ENCODE measurements at regions not wholly inside any gene's neighbourhood (a gene's known extent, or its start where the extent isn't known, plus 50 kb on each side); places are given as distances from the start of the nearest gene placed in this dataset.

DNA sequence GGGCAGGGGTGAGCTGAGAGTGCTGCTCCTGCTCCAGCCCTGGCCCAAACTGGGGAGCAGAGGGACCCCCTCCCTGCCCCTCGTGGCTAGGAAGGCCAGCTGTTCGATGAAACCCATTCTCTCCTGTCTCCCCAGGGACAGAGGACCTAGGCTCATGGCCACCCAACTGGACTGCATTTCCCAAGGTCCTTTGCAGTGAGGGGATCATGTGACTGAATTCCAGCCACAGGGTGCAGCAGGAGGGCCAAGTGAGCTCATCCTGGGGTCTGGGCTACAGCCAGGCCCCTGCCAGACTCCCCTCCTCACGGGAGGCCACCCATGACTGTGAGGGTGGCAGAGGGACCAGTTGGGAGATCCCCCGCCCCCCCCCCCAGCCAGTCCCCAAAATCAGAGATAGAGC, 777.6 kb downstream of the TBC1D22A start:
- TF ChIP-seq, protein P1, sequence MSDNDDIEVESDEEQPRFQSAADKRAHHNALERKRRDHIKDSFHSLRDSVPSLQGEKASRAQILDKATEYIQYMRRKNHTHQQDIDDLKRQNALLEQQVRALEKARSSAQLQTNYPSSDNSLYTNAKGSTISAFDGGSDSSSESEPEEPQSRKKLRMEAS (IDR thresholded peaks at IDR 0.05; ENCODE audit: low read depth, low read length): no peak
- TF ChIP-seq, protein P2, sequence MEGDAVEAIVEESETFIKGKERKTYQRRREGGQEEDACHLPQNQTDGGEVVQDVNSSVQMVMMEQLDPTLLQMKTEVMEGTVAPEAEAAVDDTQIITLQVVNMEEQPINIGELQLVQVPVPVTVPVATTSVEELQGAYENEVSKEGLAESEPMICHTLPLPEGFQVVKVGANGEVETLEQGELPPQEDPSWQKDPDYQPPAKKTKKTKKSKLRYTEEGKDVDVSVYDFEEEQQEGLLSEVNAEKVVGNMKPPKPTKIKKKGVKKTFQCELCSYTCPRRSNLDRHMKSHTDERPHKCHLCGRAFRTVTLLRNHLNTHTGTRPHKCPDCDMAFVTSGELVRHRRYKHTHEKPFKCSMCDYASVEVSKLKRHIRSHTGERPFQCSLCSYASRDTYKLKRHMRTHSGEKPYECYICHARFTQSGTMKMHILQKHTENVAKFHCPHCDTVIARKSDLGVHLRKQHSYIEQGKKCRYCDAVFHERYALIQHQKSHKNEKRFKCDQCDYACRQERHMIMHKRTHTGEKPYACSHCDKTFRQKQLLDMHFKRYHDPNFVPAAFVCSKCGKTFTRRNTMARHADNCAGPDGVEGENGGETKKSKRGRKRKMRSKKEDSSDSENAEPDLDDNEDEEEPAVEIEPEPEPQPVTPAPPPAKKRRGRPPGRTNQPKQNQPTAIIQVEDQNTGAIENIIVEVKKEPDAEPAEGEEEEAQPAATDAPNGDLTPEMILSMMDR (IDR thresholded peaks at IDR 0.05; ENCODE audit: low read depth, low read length): no peak
- TF ChIP-seq POLR2A (IDR thresholded peaks at IDR 0.05; ENCODE audit: extremely low read depth, insufficient read length) (no peak), MYC (IDR thresholded peaks at IDR 0.05; ENCODE audit: low read depth, low read length) (no peak)
- no peak overlapping the region for H3K4me3 ChIP-seq (ENCODE audit: low read depth, low read length)
- no peak for DNase-seq (ENCODE audit: low read depth)

DNA sequence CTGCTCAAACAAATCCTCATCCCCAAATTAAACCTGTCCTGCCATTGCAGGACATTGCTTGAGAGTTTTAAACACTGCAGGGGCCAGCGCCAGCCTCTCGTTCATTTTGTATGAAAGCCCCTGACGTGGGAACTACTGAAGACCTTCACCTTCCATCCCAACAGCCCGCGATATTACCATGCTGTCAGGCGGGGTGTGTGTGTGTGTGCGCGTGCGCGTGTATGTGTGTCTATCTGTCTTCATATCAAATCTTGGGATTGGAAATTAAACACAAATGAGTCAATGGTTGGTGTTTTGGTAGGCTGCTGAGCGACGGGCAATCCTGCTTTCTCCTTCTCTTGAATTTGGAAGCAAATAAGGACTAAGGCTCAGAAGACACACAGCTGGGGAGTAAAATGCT, 776.9 kb downstream of the TBC1D22A start:
- DNase-seq (ENCODE audit: low read depth): no peak
- H3K4me3 ChIP-seq (ENCODE audit: low read depth, low read length): no peak overlapping the region
- TF ChIP-seq MYC (IDR thresholded peaks at IDR 0.05; ENCODE audit: low read depth, low read length) (no peak), POLR2A (IDR thresholded peaks at IDR 0.05; ENCODE audit: extremely low read depth, insufficient read length) (no peak)
- TF ChIP-seq, protein P2 (IDR thresholded peaks at IDR 0.05; ENCODE audit: low read depth, low read length): no peak
- TF ChIP-seq, protein P1 (IDR thresholded peaks at IDR 0.05; ENCODE audit: low read depth, low read length): no peak

DNA sequence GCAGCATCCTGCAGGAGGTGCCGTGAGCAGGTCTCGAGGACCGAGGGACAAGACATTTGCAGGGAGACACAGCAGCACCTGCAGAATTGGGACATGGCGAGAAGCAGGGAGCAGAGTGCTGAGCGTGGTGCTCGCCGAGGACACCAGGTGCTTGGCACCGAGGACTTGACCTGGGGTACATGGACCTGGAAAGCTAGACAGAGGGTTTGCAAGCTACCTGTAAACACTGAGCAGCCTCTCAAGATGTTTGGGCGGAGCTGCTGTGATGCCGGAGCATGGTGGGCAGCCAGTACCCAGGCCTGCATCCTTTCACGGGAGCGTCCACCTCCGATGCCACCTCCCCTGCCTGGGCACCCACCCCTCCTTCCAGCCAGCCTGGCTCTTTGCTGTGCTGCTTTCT, 773.2 kb downstream of the TBC1D22A start:
- TF ChIP-seq MYC (IDR thresholded peaks at IDR 0.05; ENCODE audit: low read depth, low read length): no peak

DNA sequence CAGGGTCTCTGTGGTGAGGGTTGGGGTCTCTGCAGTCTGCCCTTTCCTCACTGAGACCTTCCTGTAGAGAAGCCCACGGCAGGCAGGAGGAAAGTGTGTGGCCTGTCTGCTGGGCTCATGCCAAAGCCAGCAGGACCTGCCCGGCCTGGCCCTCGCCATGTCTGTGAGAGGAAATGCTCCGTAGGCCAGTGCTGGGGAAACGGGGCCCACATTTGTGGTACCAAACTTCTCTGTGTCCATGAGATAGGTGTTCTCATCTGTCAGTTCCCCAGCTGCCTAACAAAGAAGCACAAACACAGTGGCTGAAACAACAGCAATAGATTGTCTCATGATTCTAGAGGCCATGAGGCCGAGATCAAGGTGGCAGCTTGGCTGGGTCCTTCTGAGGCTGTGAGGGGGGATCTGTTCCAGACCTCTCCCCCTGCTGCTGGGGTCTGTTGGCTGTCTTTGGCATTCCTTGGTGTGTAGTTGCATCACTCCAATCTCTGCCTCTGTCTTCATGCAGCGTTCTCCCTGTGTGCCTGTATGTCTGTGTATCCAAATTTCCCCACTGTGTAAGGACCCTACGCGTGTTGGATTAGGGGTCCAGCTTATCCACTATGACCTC, 772.5 kb downstream of the TBC1D22A start:
- TF ChIP-seq POLR2A (IDR thresholded peaks at IDR 0.05; ENCODE audit: extremely low read depth, insufficient read length) (no peak), MYC (IDR thresholded peaks at IDR 0.05; ENCODE audit: low read depth, low read length) (no peak)
- TF ChIP-seq, protein P2 (IDR thresholded peaks at IDR 0.05; ENCODE audit: low read depth, low read length): no peak
- TF ChIP-seq, protein P1 (IDR thresholded peaks at IDR 0.05; ENCODE audit: low read depth, low read length): no peak
- no peak for DNase-seq (ENCODE audit: low read depth)

More for the DNA sequence above, 773.2 kb downstream of the TBC1D22A start:
- DNase-seq (ENCODE audit: low read depth): no peak
- H3K4me3 ChIP-seq (ENCODE audit: low read depth, low read length): no peak overlapping the region

DNA sequence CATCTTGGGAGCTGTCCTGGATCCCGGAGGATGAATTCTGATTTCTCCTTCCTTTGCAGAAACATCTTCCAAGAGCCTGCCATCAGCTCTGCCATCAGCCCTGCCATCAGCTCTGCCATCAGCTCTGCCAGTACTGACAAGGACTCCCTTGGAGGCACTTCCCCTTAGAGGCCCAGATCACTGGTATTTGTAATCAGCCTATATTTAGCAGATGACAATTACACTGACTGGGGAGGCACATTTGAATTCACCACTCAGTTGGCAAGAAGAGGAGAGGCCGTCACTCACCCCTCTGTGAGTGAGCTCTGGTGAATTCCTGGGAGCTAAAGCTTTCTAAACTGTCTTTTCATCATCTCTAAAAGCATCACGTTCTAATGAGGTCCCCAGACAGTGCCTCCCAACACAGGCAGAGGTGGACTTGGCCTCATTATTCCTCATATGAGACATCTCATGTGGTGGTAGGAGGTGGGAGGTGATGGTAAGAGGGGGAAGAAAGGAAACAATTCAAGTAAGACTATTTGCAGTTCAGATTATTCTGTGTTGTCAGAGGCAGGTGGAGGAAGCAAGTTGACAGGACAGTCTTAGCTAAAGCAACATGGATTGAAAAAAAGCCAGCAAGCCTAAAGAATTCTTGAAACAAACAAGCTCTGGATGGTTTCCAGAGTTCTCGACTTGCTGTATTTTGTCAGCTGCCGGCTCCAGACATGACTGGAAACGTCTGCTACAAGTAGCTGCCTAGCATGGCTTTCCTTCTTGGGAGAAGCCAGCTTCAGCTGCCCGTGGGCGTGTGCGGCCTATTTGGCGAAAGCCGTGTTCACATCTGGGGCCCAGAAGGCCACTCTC, 771.7 kb downstream of the TBC1D22A start:
- no peak for TF ChIP-seq MYC (IDR thresholded peaks at IDR 0.05; ENCODE audit: low read depth, low read length)
- TF ChIP-seq POLR2A (IDR thresholded peaks at IDR 0.05; ENCODE audit: extremely low read depth, insufficient read length): no peak
- H3K4me3 ChIP-seq (ENCODE audit: low read depth, low read length): no peak overlapping the region
- DNase-seq (ENCODE audit: low read depth): no peak

More for the DNA sequence above, 772.5 kb downstream of the TBC1D22A start:
- H3K4me3 ChIP-seq (ENCODE audit: low read depth, low read length): no peak overlapping the region

DNA sequence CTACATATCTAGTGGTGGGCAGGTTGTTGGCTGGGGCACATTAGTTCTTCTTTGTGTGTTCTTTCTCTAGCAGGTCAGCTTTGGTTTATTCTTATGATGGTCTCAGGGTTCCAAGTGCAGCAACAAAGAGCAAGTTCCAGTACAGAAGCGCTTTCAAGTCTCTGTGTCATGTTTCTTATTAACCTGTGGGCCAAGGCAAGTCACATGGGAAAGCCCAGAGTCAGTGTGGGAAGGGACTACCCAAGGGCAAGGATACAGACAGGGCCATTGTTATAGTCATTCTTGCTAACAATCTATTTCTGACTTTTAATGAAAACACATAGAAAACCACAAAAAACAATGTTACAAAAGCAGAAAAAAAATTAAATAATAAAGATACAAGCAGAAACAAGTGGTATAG, 754.6 kb downstream of the TBC1D22A start:
- DNase-seq (ENCODE audit: low read depth): no peak

More for the DNA sequence above, 754.6 kb downstream of the TBC1D22A start:
- TF ChIP-seq, protein P2 (IDR thresholded peaks at IDR 0.05; ENCODE audit: low read depth, low read length): no peak
- TF ChIP-seq, protein P1 (IDR thresholded peaks at IDR 0.05; ENCODE audit: low read depth, low read length): no peak
- TF ChIP-seq POLR2A (IDR thresholded peaks at IDR 0.05; ENCODE audit: extremely low read depth, insufficient read length) (no peak), MYC (IDR thresholded peaks at IDR 0.05; ENCODE audit: low read depth, low read length) (no peak)
- H3K4me3 ChIP-seq (ENCODE audit: low read depth, low read length): no peak overlapping the region

Measured in NB4 (cell line).